DLD1 (cell line): ENCODE measurements at regions not wholly inside any gene's neighbourhood (a gene's known extent, or its start where the extent isn't known, plus 50 kb on each side); places are given as distances from the start of the nearest gene placed in this dataset.
"Not testable (repeated sequence)": the region's sequence is repeated elsewhere in the genome, so short reads cannot be mapped to it uniquely, and the experiment has no call there.

Experiments
- in situ Hi-C: cut with HindIII; loops from 2 replicates; pipeline ENCODE4 v1.10.0; 2017; ENCODE audit warnings: low sequenced_read_pairs

DNA sequence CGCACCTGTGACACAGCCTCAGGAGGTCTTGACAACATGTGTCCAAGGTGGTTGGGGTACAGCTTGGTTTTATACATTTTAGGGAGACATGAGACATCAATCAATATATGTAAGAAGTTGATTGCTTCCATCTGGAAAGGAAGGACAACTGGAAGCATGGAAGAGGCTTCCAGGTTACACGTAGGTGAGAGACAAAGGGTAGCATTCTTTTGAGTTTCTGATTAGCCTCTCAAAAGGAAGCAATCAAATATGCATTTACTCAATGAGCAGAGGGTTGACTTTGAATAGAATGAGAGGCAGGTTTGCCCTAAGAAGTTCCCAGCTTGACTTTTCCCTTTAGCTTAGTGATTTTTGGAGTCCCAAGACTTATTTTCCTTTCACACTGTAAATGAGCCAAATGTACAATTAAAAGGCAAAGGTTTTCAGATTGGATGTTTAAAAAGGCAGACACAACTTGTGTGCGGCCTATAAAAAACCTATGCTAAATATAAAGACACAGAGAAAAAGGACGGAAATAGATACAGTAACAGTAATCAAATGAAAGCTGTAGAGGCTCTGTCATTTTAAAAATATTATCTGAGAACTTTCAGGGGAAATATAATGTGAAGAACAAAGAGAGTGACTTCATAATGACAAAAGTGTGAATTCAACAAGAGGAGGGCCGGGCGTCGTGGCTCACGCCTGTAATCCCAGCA is 65.7 kb upstream of the LANCL2 start:
- in situ Hi-C loops: no loop called here

DNA sequence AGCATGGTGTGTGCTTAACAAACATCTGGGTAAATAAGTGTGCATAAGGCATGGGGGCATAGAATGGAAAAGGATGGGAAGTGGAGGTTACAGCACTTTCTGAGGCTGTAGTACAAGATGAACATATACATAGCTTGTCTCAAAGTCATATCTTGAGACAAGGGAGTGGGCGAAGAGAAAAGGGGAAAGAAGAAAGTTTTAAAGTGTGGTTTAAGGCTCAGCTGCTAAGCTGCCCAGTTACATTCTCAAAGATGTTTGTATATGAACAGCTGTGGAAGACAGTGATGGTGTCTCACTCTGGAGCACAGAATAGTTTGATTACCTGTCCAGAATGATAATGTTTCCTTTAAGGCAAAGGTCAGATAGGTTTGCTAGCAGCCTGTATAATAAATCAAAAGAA is 61.9 kb upstream of the LANCL2 start:
- in situ Hi-C loops: no loop called here

DNA sequence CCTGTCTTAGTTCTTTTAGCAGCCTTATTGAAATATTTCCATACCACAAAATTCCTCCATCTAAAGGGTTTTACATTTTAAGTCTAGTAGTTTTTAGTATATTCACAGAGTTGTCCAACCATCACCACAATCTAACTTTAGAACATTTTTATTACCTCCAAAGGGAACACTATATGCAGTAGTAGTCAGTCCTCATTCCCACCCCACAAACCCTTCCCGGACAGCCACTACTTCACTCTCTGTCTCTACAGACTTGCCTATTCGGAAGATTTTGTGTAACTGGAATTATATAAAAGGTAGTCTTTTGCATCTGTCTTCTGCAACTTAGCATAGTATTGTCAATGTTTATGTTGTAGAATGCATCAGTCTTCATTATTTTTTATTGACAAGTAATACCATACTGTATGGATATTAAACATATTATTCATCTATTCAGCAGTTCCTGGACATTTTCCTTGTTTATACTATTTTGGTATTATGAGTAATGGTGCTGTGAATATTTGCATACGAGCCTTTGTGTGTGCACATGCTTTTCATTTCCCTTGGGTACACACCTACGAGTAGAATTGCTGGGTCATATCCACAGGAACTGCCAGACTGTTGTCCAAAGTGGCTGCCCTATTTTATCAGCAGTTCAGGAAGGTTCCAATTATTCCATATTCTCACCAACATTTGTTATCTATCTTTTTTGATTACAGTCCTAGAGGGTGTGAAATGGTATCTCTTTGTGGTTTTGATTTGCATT is 60.9 kb upstream of the LANCL2 start:
- in situ Hi-C loops: no loop called here

DNA sequence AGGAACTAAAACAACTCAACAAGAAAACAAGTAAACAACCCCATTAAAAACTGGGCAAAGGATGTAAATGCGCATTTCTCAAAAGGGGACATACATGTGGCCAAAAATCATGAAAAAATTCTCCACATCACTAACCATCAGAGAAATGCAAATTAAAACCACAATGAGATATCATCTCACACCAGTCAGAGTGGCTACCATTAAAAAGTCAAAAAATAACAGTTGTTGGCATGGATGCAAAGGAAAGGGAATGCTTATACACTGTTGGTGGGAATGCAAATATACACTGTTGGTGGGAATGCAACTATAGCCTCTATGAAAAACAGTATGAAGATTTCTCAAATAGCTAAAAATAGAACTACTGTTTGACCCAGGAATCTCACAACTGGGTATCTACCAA is 60.0 kb upstream of the LANCL2 start:
- in situ Hi-C loops: no loop called here

DNA sequence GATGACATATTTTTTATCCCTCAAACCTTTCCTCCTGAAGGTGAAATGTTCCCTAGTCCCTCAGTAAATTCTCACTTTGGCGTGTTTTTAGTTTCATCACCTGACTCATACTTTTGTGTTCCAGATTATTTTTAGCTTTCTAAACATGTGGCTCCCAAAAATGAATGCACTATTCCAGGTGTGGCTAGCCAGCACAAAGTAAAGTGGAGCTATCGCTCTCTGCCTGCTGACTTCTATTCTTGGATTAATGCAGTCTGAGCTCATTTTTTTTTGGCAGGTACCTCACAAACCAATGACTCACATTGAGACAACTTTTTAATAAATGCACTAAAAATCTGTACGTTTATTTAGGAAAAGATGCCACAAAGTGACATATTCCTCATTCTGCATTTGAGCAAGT is 58.8 kb upstream of the LANCL2 start:
- in situ Hi-C loops: no loop called here

DNA sequence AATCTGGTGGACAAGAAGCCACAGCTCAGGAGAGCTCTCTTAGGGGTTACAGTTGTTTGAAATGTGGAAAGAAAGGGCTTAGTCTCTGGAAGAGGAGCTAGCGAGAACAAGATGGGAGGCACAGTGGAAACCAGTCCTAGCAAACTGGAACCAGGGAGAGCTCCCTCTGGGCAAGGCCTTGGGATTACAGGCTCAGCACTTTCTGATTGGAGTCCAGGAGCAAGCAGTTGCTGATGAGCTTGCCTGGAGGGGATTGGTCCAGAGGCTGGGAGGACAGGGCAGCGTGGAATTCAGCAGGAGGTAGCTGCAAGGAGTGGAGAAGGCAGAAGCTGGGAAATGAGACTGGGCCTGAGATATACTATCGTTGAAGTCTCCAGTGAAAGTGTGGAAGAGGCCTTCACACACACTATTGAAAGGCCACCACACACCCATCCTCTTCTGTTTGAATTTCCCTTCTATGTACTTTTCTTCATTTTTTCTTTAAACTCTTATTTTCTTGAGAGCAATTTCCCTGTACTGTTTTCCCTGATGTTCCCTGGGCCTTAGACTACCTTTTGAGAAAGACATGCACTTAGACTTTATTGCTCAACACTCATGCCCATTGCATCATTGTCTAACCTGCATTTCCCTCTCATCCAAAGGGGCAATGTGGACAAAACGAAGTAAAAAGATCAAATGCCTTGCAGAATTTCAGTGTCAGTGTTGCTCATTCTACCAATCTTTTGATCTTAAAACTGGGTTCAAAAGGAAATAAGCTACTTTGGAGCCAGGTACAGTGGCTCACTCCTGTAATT is 57.8 kb upstream of the LANCL2 start:
- in situ Hi-C loops: no loop called here

DNA sequence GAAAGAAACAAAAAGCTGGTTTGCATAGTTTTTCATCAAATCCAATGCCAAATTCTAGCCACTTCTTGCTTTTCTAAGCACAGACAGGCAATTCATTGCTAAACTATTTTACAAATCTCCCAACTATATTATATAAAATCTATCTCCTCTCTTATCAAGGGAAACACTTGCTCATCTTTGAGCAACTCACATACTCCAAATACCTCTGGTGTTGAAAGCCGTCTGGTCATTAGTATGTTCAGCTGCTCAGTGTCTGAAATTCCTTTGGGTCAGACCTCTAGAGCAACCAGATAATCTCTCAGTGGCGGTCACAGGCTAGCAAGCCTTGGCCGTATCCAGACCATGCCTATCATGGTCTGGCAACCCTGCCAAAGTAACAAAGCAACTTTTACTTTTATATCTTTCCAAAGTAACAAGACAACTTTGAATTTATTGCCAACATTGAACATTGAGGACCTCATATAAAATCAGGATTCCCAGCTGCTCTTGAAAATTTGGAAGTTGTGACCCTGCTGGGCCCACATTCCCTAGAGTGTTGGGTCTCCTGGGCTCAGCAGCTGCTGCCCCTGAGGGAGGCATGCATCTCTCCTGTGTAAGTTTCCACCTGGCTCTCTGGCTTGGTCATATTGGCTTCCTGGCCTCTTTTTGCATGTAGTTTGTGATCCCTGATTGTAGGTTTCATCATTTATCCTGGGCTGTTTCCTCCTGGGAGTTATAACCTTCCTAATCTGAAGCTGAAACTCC is 56.8 kb upstream of the LANCL2 start:
- in situ Hi-C loops: no loop called here

DNA sequence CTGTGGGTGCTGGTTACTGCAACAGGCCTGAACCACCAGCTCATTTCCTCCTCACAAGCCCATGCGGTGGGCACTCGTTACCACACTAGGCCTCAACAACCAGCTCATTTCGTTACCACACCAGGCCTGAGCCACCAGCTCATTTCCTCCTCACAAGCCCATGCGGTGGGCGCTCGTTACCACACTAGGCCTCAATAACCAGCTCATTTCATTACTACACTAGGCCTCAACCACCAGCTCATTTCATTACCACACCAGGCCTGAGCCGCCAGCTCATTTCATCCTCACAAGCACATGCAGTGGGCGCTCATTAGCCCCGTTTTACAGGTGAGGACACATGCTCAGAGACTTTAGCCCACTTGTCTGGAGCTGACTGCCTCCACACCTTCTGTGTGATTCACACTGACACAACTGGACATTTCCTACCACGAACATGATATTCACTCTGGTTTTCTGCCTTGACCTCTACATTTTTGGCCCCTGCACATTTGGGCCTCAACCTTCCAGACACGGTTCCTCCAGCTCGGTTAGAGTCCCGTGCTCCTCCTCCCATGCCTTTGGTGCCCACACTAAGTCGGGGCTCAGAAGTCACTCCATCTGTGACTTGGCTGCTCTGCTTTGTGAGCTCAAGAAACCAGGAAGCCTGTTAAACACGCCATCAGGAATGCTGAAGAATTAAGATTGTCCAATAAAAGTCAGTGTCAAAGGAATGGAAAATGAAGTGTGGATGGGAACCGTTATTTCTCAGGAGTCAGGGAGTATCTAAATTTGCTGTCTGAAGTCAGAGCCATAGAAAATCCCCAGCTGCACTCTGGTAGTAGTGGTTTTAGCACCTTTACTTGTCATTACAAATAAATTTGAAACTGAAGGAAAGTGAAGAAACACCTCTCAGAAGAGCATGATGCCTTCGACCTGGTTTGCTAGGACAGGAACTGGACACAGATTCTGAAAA is 55.8 kb upstream of the LANCL2 start:
- in situ Hi-C loops: no loop called here

DNA sequence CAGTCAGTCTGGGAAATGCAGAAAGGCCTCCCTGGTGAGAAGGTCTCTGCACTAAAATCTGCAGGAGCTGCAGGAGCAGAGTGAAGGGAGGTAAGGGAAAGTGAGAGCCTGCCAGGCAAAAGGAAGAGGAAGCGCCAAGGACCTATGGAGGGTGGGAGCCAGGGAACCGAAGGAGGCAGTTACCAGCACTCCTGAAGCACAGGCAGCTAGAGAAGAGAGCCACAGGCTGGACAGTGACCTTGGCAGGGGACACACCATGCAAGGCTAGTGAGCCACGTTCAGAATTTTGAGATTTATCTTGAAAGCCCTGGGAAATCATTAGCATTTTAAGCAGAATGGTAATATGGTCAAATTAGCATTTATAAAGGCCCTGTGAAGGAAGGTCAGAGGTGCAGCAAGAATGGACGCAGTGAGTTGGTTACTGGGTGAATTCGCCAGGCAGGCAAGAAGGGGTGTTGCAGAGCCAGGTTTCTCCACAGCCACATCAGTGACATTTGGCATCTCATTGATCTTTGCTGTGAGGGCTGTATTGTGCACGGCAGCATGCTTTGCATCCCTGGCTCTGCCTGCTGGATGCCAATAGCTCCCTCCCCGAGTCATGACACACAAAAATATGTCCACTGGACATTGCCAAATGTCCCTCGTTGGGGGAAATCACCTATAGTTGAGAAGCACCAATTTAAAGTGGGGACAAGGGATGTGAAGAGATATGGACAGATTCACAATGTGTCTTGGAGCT is 54.7 kb upstream of the LANCL2 start:
- in situ Hi-C loops: no loop called here

DNA sequence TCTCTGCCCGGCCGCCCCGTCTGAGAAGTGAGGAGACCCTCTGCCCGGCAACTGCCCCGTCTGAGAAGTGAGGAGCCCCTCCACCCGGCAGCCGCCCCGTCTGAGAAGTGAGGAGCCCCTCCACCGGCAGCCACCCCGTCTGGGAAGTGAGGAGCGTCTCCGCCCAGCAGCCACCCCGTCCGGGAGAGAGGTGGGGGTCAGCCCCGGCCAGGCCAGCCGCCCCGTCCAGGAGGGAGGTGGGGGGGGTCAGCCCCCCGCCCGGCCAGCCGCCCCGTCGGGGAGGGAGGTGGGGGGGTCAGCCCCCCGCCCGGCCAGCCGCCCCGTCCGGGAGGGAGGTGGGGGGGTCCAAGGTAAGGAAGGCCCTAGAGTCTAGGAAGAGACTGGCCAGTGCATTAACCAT is 53.2 kb upstream of the LANCL2 start:
- in situ Hi-C loops: not testable (repeated sequence)

DNA sequence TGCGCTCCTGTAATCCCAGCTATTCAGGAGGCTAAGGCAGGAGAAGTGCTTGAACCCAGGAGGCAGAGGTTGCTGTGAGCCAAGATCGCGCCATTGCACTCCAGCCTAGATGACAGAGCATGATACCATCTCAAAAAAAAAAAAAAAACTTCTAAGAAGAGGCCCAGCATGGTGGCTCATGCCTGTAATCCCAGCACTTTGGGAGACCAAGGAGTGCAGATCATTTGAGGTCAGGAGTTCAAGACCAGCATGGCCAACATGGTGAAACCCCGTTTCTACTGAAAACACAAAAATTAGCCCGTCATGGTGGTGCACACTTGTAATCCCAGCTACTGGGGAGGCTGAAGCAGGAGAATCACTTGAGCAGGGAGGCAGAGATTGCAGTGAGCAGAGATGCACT is 51.5 kb upstream of the LANCL2 start:
- in situ Hi-C loops: not testable (repeated sequence)

DNA sequence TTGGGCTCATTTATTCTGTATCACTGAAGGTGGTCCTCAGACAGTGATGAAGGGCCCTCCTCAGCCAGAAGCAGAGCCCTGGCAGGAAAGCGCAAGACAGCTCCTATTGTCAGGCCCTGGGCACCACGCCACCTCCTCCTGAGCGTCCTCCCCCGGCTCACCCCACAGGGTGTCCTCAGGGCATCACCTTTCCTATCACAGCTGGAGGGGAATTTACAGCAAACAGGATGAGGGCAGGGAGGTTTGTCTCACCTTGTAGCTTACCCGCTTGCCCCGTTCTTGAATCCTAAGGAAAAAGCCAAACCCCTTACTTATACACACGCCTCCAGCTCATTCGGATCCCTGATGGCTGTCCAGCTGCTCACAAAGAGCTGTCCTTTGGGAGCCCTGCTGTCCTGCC is 50.2 kb upstream of the LANCL2 start:
- in situ Hi-C loops: no loop called here
